ENCODE measurements at regions not wholly inside any gene's neighbourhood (a gene's known extent, or its start where the extent isn't known, plus 50 kb on each side); places are given as distances from the start of the nearest gene placed in this dataset.
"Not testable (repeated sequence)": the region's sequence is repeated elsewhere in the genome, so short reads cannot be mapped to it uniquely, and the experiment has no call there.

DNA sequence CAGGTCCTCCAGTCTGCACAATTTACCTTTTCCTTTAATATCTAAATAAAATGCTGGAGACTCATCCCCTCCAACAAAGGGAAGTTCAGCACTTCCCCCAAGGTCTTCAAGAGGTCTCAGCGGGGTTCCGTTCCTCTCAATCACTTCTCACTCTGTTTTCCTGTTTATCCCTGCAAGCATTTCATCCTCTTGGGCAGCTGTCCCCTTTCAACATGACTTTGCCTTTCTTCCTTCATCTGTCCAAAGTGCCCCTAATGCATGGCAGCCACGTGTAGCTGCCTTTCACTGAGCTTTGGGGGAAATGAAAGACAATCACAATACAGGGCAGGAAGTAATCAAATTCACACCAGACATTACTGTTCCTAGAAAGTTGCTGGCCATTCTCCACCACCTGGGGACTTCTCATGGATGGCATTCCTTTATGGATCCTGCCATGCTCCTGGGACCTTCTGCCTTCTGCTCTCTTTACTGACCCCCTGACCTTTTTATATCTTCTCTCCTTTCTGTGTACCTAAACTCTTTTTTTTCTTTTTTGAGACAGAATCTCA is 79.7 kb upstream of the USP9X start:
- no peaks in the 10 kb centered on the region for H3K9me3 ChIP-seq
- intact Hi-C loops (cut with DNase I) = loop anchor here (5.0 kb wide), 1 partner anchor 58 kb away; no protein-coding TSS in a partner anchor
- no peak for TF ChIP-seq POLR2AphosphoS5 (IDR thresholded peaks at IDR 0.05; ENCODE audit: insufficient read depth in 1 of 2, low read depth in 1 of 2)
- TF ChIP-seq POLR2A (IDR thresholded peaks at IDR 0.05) = no peak
- TF ChIP-seq CTCF (IDR thresholded peaks at IDR 0.05) = no peak
- H3K27ac ChIP-seq = no peak overlapping the region
- no peak for DNase-seq (ENCODE audit: extremely low spot score in 2 of 2)
- H3K36me3 ChIP-seq = no peaks in the 10 kb centered on the region
- no peak overlapping the region for H3K4me3 ChIP-seq
- H3K27me3 ChIP-seq = no peaks in the 10 kb centered on the region
- H3K4me1 ChIP-seq = peaks cover 4% of the 10 kb centered on the region

DNA sequence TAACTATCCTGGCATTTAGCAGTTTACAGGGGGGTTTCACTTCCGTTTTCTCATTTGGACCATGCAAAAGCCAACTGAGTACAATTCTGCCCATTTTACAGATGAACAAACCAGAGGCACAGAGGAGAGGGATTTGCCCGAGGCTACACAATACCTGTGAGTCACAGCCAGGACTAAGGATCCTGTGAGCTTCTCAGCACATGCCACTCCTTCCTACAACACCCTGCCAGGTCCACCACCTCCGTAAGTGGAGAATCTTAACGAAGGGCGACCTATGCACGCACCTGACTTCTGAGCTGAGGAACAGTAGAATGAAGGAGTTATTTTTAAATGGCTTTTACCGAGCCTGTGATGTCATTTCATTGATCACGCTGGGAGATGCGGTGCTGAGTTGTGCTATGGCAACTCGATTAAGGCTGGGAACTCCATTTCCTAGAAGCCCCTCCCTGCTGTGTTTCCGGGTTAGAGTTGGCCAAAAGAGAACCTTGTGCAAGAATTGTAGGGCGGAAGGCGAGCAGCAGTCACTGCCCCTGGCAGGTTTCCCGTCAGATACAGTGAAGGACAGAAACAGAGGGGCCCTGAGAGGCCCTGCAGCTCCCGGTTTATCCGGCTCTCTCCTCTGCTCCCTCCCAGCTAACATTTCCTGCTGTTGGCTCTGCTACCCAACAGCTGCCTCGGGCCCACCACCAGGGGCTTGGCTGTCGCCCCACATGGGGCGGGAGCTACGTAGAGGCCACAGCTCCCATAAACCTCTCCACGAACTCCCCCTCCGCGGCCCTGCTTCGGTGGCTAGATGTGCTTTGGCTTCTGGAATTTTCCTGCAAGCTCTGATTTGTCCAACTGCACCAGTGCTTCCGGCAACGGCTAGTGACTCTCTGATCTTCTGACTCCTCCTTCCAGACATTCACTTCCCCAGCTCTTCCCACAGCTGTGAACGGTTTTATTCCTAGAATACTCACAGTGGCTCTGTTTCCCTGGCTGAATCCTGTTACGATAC is 75.1 kb upstream of the USP9X start:
- Histone ChIP-seq H3K36me3 (no peaks in the 10 kb centered on the region), H3K9me3 (no peaks in the 10 kb centered on the region), H3K4me1 (peaks cover 12% of the 10 kb centered on the region), H3K27ac (peak overlapping the region; percentile 78), H3K27me3 (no peaks in the 10 kb centered on the region), H3K4me3 (peak overlapping the region; percentile 30 to 32)
- intact Hi-C loops (cut with DNase I) = loop anchor here (5.0 kb wide), 1 partner anchor 63 kb away; no protein-coding TSS in a partner anchor
- TF ChIP-seq POLR2AphosphoS5 (IDR thresholded peaks at IDR 0.05; ENCODE audit: insufficient read depth in 1 of 2, low read depth in 1 of 2) (peak; percentile 72 to 80), POLR2A (IDR thresholded peaks at IDR 0.05) (no peak)
- peak in 1 of 2 donors; percentile 92 for DNase-seq (ENCODE audit: extremely low spot score in 2 of 2)

DNA sequence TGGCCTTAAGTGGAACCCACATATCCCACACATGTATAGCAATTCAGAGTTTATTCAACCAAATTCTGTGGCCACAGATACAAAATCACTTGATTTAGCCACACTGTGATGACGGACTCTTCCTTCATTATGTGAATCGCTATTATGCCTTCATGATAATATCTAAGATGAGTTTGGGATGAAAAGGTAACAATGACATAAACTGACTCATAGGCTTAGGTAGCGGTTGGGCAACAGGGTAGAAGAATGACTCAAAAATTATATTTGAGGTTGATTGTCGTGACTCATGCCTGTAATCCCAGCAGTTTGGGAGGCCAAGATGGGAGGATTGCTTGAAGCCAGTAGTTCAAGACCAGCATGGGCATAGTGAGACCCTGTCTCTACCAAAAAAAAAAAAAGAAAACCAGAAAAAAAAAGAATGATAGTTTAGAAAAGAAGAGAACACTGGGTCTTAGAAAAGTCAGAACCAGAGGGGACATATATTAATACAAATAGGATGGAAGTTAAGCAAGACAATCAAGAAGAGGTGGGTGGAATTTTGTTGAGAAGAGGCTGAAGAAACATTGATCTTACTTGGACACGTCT is 70.4 kb upstream of the USP9X start:
- TF ChIP-seq CTCF (IDR thresholded peaks at IDR 0.05) (no peak), POLR2AphosphoS5 (IDR thresholded peaks at IDR 0.05; ENCODE audit: insufficient read depth in 1 of 2, low read depth in 1 of 2) (no peak), POLR2A (IDR thresholded peaks at IDR 0.05) (no peak)
- Histone ChIP-seq H3K4me3 (no peak overlapping the region), H3K27me3 (no peaks in the 10 kb centered on the region), H3K9me3 (no peaks in the 10 kb centered on the region), H3K36me3 (no peaks in the 10 kb centered on the region), H3K4me1 (peaks cover 12% of the 10 kb centered on the region), H3K27ac (no peak overlapping the region)
- intact Hi-C loops (cut with DNase I) = no loop called here
- DNase-seq (ENCODE audit: extremely low spot score in 2 of 2) = no peak

- DNase-seq (ENCODE audit: extremely low spot score in 2 of 2); H3K4me1 ChIP-seq; intact Hi-C loops (cut with DNase I); H3K36me3 ChIP-seq; H3K9me3 ChIP-seq; H3K27ac ChIP-seq; H3K27me3 ChIP-seq; H3K4me3 ChIP-seq: not testable (repeated sequence)
Observed at GRCh38 chrX:41017785-41018184, 67.5 kb upstream of the USP9X start.

GRCh38 chrX:41018391-41019040 is 66.7 kb upstream of the USP9X start:
- H3K36me3 ChIP-seq; H3K27ac ChIP-seq; H3K9me3 ChIP-seq; H3K27me3 ChIP-seq; H3K4me3 ChIP-seq; H3K4me1 ChIP-seq; intact Hi-C loops (cut with DNase I); DNase-seq (ENCODE audit: extremely low spot score in 2 of 2): not testable (repeated sequence)

DNA sequence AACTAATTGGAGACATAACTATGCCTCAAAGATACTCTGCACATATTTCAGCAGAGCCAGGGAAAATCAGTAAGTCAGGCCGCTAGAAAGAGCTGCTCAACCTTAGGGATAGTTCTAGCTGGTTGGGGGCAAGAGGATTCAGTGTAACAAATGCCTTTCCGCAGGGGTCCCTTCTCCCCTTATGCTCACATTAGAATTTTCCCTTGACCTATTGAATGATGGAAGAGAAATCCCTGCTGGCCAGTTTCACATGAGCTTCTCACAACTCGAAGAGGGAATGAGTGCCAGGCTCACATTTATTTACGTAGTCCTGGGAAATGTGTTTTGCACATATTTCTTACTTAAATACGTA is 66.2 kb upstream of the USP9X start:
- TF ChIP-seq POLR2A (IDR thresholded peaks at IDR 0.05) = no peak
- TF ChIP-seq POLR2AphosphoS5 (IDR thresholded peaks at IDR 0.05; ENCODE audit: insufficient read depth in 1 of 2, low read depth in 1 of 2) = no peak
- TF ChIP-seq CTCF (IDR thresholded peaks at IDR 0.05) = no peak
- Histone ChIP-seq H3K4me3 (no peak overlapping the region), H3K9me3 (no peaks in the 10 kb centered on the region)

More for the DNA sequence above, 66.2 kb upstream of the USP9X start:
- Histone ChIP-seq H3K4me1 (no peaks in the 10 kb centered on the region), H3K27ac (no peak overlapping the region), H3K36me3 (no peaks in the 10 kb centered on the region), H3K27me3 (no peaks in the 10 kb centered on the region)
- DNase-seq (ENCODE audit: extremely low spot score in 2 of 2) = no peak
- intact Hi-C loops (cut with DNase I) = no loop called here
